ENCODE measurements at regions not wholly inside any gene's neighbourhood (a gene's known extent, or its start where the extent isn't known, plus 50 kb on each side); places are given as distances from the start of the nearest gene placed in this dataset.
"Not testable (repeated sequence)": the region's sequence is repeated elsewhere in the genome, so short reads cannot be mapped to it uniquely, and the experiment has no call there.

- TF ChIP-seq, protein P1, sequence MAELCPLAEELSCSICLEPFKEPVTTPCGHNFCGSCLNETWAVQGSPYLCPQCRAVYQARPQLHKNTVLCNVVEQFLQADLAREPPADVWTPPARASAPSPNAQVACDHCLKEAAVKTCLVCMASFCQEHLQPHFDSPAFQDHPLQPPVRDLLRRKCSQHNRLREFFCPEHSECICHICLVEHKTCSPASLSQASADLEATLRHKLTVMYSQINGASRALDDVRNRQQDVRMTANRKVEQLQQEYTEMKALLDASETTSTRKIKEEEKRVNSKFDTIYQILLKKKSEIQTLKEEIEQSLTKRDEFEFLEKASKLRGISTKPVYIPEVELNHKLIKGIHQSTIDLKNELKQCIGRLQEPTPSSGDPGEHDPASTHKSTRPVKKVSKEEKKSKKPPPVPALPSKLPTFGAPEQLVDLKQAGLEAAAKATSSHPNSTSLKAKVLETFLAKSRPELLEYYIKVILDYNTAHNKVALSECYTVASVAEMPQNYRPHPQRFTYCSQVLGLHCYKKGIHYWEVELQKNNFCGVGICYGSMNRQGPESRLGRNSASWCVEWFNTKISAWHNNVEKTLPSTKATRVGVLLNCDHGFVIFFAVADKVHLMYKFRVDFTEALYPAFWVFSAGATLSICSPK (IDR thresholded peaks at IDR 0.05; ENCODE audit: borderline replicate concordance), result not testable (repeated sequence)
- not testable (repeated sequence) for TF ChIP-seq TCF3 (CRISPR knock-in tag; IDR thresholded peaks at IDR 0.05); TCF7L2 (IDR thresholded peaks at IDR 0.05; ENCODE audit: low read depth, low read length); ATF6 (CRISPR knock-in tag; IDR thresholded peaks at IDR 0.05)
Measured at GRCh38 chr17:16843511-16843910, 128.4 kb downstream of the TNFRSF13B start.

All from K562 (cell line).